HL-60 (cell line): ENCODE measurements at regions not wholly inside any gene's neighbourhood (a gene's known extent, or its start where the extent isn't known, plus 50 kb on each side); places are given as distances from the start of the nearest gene placed in this dataset.

ENCODE experiments used
- DNase-seq, 2 experiments: peaks; one replicate each; pipeline ENCODE4 v3.0.0-alpha.2; 2010 to 2020; ENCODE audit warnings: low read depth in 1 of 2, low spot score in 1 of 2
- H3K27ac ChIP-seq: fragments of 250-450 bp; sonication (Bioruptor Pico); replicated peaks from 2 replicates; pipeline ENCODE4 v1.5.1; 2020; ENCODE audit warnings: mild to moderate bottlenecking, moderate library complexity
- H3K27me3 ChIP-seq: fragments of 250-450 bp; sonication (Bioruptor Pico); 2 replicates; pipeline ENCODE4 v1.5.1; 2021; ENCODE audit warnings: mild to moderate bottlenecking, moderate library complexity; ENCODE audit not compliant: insufficient read depth, poor library complexity, severe bottlenecking
- H3K4me3 ChIP-seq: replicated peaks from 2 replicates; pipeline ENCODE4 v1.5.1; 2011; ENCODE audit warnings: mild to moderate bottlenecking, control low read depth, low read length; ENCODE audit not compliant: insufficient read depth
- CTCF ChIP-seq: IDR thresholded peaks from one replicate; pipeline ENCODE4 v1.5.1; 2011; ENCODE audit warnings: low read length, control low read depth, inconsistent platforms; ENCODE audit not compliant: insufficient read depth
- GABPA ChIP-seq: IDR thresholded peaks from 2 replicates; pipeline ENCODE4 v1.6.1; 2012; ENCODE audit warnings: low read depth
- POLR2AphosphoS5 ChIP-seq: IDR thresholded peaks from 2 replicates; pipeline ENCODE4 v1.6.1; 2012; ENCODE audit warnings: low read depth
- SPI1 ChIP-seq: IDR thresholded peaks from 2 replicates; pipeline ENCODE4 v1.6.1; 2012; ENCODE audit warnings: low read depth, mild to moderate bottlenecking, borderline replicate concordance
- TF ChIP-seq, protein P1 (sequence below): IDR thresholded peaks from 2 replicates; pipeline ENCODE4 v1.6.1; 2012; ENCODE audit warnings: low read depth; ENCODE audit not compliant: insufficient replicate concordance

DNA sequence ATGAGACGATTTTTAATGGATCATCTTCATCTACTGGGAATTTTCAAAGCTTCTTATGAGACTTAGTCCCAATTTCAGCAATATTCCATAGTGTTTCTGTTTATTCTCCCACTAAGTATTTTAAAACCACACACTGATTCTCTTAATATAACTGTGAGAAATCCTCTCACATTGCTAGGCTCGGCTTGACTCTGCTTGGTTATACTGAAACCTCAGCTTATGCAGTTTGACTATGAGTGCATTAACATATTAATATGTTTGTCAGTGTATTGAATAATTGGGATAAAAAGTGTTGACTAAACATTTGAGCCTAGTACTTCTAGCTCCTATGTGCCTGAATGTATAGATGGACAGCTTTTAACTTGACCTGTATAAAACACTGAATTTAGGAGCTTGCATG is 298.5 kb upstream of the IZUMO3 start:
- no peak for DNase-seq
- Histone ChIP-seq H3K27me3 (no peaks in the 10 kb centered on the region), H3K27ac (no peak overlapping the region), H3K4me3 (no peak overlapping the region)
- TF ChIP-seq SPI1 (no peak), CTCF (no peak), GABPA (no peak), POLR2AphosphoS5 (no peak)
- TF ChIP-seq, protein P1, sequence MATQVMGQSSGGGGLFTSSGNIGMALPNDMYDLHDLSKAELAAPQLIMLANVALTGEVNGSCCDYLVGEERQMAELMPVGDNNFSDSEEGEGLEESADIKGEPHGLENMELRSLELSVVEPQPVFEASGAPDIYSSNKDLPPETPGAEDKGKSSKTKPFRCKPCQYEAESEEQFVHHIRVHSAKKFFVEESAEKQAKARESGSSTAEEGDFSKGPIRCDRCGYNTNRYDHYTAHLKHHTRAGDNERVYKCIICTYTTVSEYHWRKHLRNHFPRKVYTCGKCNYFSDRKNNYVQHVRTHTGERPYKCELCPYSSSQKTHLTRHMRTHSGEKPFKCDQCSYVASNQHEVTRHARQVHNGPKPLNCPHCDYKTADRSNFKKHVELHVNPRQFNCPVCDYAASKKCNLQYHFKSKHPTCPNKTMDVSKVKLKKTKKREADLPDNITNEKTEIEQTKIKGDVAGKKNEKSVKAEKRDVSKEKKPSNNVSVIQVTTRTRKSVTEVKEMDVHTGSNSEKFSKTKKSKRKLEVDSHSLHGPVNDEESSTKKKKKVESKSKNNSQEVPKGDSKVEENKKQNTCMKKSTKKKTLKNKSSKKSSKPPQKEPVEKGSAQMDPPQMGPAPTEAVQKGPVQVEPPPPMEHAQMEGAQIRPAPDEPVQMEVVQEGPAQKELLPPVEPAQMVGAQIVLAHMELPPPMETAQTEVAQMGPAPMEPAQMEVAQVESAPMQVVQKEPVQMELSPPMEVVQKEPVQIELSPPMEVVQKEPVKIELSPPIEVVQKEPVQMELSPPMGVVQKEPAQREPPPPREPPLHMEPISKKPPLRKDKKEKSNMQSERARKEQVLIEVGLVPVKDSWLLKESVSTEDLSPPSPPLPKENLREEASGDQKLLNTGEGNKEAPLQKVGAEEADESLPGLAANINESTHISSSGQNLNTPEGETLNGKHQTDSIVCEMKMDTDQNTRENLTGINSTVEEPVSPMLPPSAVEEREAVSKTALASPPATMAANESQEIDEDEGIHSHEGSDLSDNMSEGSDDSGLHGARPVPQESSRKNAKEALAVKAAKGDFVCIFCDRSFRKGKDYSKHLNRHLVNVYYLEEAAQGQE: no peak

- TF ChIP-seq GABPA (no peak), CTCF (no peak), SPI1 (no peak), POLR2AphosphoS5 (no peak)
- TF ChIP-seq, protein P1: no peak
- DNase-seq: no peak
- no peaks in the 10 kb centered on the region for H3K27me3 ChIP-seq
- no peak overlapping the region for H3K4me3 ChIP-seq
- H3K27ac ChIP-seq: no peak overlapping the region
Measured at GRCh38 chr9:24841993-24842392, 296.3 kb upstream of the IZUMO3 start.

GRCh38 chr9:24832307-24832706 is 286.6 kb upstream of the IZUMO3 start:
- H3K27me3 ChIP-seq: no peaks in the 10 kb centered on the region
- no peak overlapping the region for H3K27ac ChIP-seq
- TF ChIP-seq SPI1: no peak
- DNase-seq: no peak
- H3K4me3 ChIP-seq: no peak overlapping the region

DNA sequence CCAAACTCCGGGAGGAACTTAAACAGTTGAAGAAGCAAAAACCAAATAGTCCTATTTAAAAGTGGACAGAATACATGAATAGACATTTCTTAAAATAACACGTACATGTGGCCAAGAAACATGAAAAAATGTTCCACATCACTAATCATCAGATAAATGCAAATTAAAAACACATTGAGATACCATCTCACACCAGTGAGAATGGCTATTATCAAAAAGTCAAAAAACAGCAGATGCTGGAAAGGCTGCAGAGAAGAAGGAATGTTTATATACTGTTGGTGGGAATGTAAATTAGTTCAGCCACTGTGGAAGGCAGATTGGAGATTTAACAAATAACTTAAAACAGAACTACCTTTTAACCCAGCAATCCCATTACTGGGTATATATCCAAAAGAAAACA is 283.0 kb upstream of the IZUMO3 start:
- DNase-seq: no peak
- TF ChIP-seq CTCF (no peak), SPI1 (no peak), GABPA (no peak), POLR2AphosphoS5 (no peak)
- TF ChIP-seq, protein P1: no peak
- Histone ChIP-seq H3K4me3 (no peak overlapping the region), H3K27me3 (no peaks in the 10 kb centered on the region), H3K27ac (no peak overlapping the region)
